Loucy (cell line): ENCODE measurements at regions not wholly inside any gene's neighbourhood (a gene's known extent, or its start where the extent isn't known, plus 50 kb on each side); places are given as distances from the start of the nearest gene placed in this dataset.

Experiments
- H2AFZ ChIP-seq: fragments of 200-600 bp; sonication (generic); 2 replicates; pipeline ENCODE4 v1.6.0; 2016; ENCODE audit warnings: antibody characterized with exemption, mild to moderate bottlenecking, low read length, moderate library complexity
- H3F3A ChIP-seq: fragments of 200-600 bp; 2 replicates; pipeline ENCODE4 v1.6.0; 2016; ENCODE audit warnings: antibody characterized with exemption, low read depth, mild to moderate bottlenecking
- H3K27me3 ChIP-seq: fragments of 200-600 bp; sonication (generic); 2 replicates; pipeline ENCODE4 v1.6.1; 2014; ENCODE audit warnings: low read length, mild to moderate bottlenecking; ENCODE audit not compliant: insufficient read depth, poor library complexity, severe bottlenecking
- H3K36me3 ChIP-seq: fragments of 200-600 bp; sonication (generic); 2 replicates; pipeline ENCODE4 v1.6.1; 2016; ENCODE audit warnings: low read length; ENCODE audit not compliant: insufficient read depth
- H3K4me1 ChIP-seq: fragments of 200-600 bp; sonication (generic); 2 replicates; pipeline ENCODE4 v1.5.1; 2014; ENCODE audit warnings: low read length, mild to moderate bottlenecking; ENCODE audit not compliant: insufficient read depth, poor library complexity, severe bottlenecking
- H3K4me2 ChIP-seq: fragments of 200-600 bp; sonication (generic); 2 replicates; pipeline ENCODE4 v1.6.0; 2014; ENCODE audit warnings: antibody characterized with exemption, low read length, low read depth, mild to moderate bottlenecking; ENCODE audit not compliant: poor library complexity, severe bottlenecking
- H3K4me3 ChIP-seq: fragments of 200-600 bp; sonication (generic); 2 replicates; pipeline ENCODE4 v1.5.1; 2014; ENCODE audit warnings: low read length, mild to moderate bottlenecking, mixed read lengths; ENCODE audit not compliant: poor library complexity, severe bottlenecking
- H3K79me2 ChIP-seq: fragments of 200-600 bp; sonication (generic); 2 replicates; pipeline ENCODE4 v1.6.1; 2014; ENCODE audit warnings: low read length; ENCODE audit not compliant: insufficient read depth
- H3K9ac ChIP-seq: fragments of 200-600 bp; sonication (generic); 2 replicates; pipeline ENCODE4 v1.6.0; 2014; ENCODE audit warnings: mild to moderate bottlenecking, low read depth, low read length, moderate library complexity; ENCODE audit not compliant: poor library complexity, severe bottlenecking
- H3K9me2 ChIP-seq: fragments of 200-600 bp; sonication (generic); replicated peaks from 2 replicates; pipeline ENCODE4 v1.6.1; 2016; ENCODE audit warnings: low read depth, low read length, mixed read lengths
- H3K9me3 ChIP-seq: fragments of 200-600 bp; sonication (generic); 2 replicates; pipeline ENCODE4 v1.6.1; 2014; ENCODE audit warnings: mild to moderate bottlenecking, antibody characterized with exemption, low read length, low read depth; ENCODE audit not compliant: insufficient read depth
- H4K20me1 ChIP-seq: fragments of 200-600 bp; sonication (generic); 2 replicates; pipeline ENCODE4 v1.6.0; 2014; ENCODE audit warnings: antibody characterized with exemption, low read length, mild to moderate bottlenecking; ENCODE audit not compliant: insufficient read depth, poor library complexity, severe bottlenecking
- EZH2phosphoT487 ChIP-seq: fragments of 200-600 bp; IDR thresholded peaks from 2 replicates; pipeline ENCODE4 v1.6.1; 2018; ENCODE audit warnings: antibody characterized with exemption, mild to moderate bottlenecking, moderate library complexity, borderline replicate concordance
- TF ChIP-seq, protein P1 (sequence below): fragments of 200-600 bp; sonication (generic); conservative IDR thresholded peaks from 2 replicates; pipeline ENCODE4 v1.5.1; 2014; ENCODE audit warnings: mild to moderate bottlenecking, antibody characterized with exemption, low read length

DNA sequence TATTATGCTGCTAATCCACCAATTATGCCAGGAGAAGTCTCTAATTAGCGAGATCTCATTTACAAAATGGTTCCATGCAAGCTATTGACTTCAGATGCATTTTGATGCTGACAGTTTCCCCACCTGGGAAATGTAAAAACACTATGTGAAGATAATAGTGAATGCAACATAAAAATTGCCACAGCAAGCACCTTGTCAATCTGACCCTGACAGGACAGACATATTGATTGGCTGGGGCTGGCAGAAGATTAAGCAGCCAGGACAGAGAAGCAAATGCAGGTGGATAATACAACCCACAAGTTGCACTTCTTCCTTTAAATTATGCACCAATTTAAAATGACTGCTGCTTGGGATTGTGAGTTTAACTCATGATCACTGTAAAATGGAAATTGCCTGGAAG, 642.8 kb upstream of the POT1 start:
- TF ChIP-seq, protein P1, sequence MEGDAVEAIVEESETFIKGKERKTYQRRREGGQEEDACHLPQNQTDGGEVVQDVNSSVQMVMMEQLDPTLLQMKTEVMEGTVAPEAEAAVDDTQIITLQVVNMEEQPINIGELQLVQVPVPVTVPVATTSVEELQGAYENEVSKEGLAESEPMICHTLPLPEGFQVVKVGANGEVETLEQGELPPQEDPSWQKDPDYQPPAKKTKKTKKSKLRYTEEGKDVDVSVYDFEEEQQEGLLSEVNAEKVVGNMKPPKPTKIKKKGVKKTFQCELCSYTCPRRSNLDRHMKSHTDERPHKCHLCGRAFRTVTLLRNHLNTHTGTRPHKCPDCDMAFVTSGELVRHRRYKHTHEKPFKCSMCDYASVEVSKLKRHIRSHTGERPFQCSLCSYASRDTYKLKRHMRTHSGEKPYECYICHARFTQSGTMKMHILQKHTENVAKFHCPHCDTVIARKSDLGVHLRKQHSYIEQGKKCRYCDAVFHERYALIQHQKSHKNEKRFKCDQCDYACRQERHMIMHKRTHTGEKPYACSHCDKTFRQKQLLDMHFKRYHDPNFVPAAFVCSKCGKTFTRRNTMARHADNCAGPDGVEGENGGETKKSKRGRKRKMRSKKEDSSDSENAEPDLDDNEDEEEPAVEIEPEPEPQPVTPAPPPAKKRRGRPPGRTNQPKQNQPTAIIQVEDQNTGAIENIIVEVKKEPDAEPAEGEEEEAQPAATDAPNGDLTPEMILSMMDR, result no peak
- TF ChIP-seq EZH2phosphoT487, result no peak
- H3K79me2 ChIP-seq, result no peaks in the 10 kb centered on the region
- no peaks in the 10 kb centered on the region for H3K9me2 ChIP-seq
- no peak overlapping the region for H3K4me2 ChIP-seq
- H3K36me3 ChIP-seq, result no peaks in the 10 kb centered on the region
- H3K9ac ChIP-seq, result no peak overlapping the region
- H2AFZ ChIP-seq, result no peak overlapping the region
- H3K9me3 ChIP-seq, result no peaks in the 10 kb centered on the region
- no peaks in the 10 kb centered on the region for H4K20me1 ChIP-seq
- H3F3A ChIP-seq, result no peaks in the 10 kb centered on the region
- H3K4me3 ChIP-seq, result no peak overlapping the region
- no peaks in the 10 kb centered on the region for H3K27me3 ChIP-seq
- H3K4me1 ChIP-seq, result no peaks in the 10 kb centered on the region

DNA sequence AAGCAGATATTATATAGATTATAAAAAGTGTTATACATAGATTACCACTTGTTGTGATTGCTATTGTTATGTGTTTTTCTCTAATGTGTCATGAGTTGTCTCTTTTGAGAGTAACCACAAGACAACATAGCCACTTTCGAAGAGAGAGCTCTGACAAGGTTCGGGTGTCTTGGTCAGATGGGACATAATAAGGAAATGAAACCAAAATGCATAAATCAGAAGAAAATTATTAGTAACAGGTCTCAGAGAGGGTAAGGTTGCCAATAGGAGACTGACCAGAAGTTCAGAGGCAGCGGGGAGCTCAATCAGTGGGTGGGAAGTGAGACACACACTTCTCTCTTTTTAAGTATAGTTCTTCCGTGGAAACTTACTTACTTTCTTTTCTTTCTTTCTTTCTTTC, 639.2 kb upstream of the POT1 start:
- no peaks in the 10 kb centered on the region for H4K20me1 ChIP-seq
- no peaks in the 10 kb centered on the region for H3K9me3 ChIP-seq
- TF ChIP-seq, protein P1, result no peak
- no peak for TF ChIP-seq EZH2phosphoT487
- no peaks in the 10 kb centered on the region for H3K9me2 ChIP-seq
- no peaks in the 10 kb centered on the region for H3K27me3 ChIP-seq
- H3F3A ChIP-seq, result no peaks in the 10 kb centered on the region
- H3K79me2 ChIP-seq, result no peaks in the 10 kb centered on the region
- H2AFZ ChIP-seq, result no peak overlapping the region
- H3K36me3 ChIP-seq, result no peaks in the 10 kb centered on the region
- H3K4me2 ChIP-seq, result no peak overlapping the region
- no peaks in the 10 kb centered on the region for H3K4me1 ChIP-seq
- no peak overlapping the region for H3K4me3 ChIP-seq
- H3K9ac ChIP-seq, result no peak overlapping the region

DNA sequence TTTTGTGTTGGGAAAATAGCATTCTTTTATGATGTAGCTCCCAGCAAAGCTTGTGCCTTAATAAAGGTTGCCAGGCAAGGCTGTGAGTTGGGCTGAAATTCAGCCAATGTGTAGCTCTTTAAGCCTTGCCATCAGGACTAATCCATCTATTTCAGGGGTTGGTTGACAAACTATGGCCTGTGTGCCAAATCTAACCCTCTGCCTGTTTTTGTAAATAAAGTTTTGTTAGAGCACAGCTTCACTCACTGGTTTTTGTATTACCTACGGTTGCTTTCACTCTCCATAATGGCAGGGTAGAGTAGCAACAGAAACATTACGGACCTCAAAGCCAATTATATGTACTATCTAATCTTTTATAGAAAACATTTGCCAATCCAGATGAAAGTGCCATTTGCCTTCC, 638.1 kb upstream of the POT1 start:
- Histone ChIP-seq H3K9ac (no peak overlapping the region), H3K4me3 (no peak overlapping the region), H3K79me2 (no peaks in the 10 kb centered on the region), H2AFZ (no peak overlapping the region), H4K20me1 (no peaks in the 10 kb centered on the region), H3K27me3 (no peaks in the 10 kb centered on the region), H3K4me2 (no peak overlapping the region), H3F3A (no peaks in the 10 kb centered on the region), H3K36me3 (no peaks in the 10 kb centered on the region), H3K9me2 (no peaks in the 10 kb centered on the region), H3K9me3 (no peaks in the 10 kb centered on the region), H3K4me1 (no peaks in the 10 kb centered on the region)
- TF ChIP-seq, protein P1, result no peak
- no peak for TF ChIP-seq EZH2phosphoT487
